Fibroblast of mammary gland (primary cell): ENCODE measurements at regions not wholly inside any gene's neighbourhood (a gene's known extent, or its start where the extent isn't known, plus 50 kb on each side); places are given as distances from the start of the nearest gene placed in this dataset.
A peak's percentile ranks its signal among the peaks of the same experiment; 100 is the strongest.

ENCODE experiments used
- DNase-seq: peaks from one replicate; pipeline ENCODE4 v3.0.0-alpha.2; 2010; ENCODE audit warnings: low read depth
- H3K4me3 ChIP-seq: 2 replicates; pipeline ENCODE4 v1.5.1; 2011; ENCODE audit warnings: low read depth, mild to moderate bottlenecking, low read length, moderate library complexity; ENCODE audit not compliant: control insufficient read depth
- TF ChIP-seq, protein P1 (sequence below): conservative IDR thresholded peaks from 2 replicates; pipeline ENCODE4 v1.5.1; 2011; ENCODE audit warnings: low read depth, low read length, inconsistent platforms; ENCODE audit not compliant: control insufficient read depth, insufficient read depth

GRCh38 chr9:80899208-80899607 is 790.1 kb downstream of the TLE1 start:
- TF ChIP-seq, protein P1, sequence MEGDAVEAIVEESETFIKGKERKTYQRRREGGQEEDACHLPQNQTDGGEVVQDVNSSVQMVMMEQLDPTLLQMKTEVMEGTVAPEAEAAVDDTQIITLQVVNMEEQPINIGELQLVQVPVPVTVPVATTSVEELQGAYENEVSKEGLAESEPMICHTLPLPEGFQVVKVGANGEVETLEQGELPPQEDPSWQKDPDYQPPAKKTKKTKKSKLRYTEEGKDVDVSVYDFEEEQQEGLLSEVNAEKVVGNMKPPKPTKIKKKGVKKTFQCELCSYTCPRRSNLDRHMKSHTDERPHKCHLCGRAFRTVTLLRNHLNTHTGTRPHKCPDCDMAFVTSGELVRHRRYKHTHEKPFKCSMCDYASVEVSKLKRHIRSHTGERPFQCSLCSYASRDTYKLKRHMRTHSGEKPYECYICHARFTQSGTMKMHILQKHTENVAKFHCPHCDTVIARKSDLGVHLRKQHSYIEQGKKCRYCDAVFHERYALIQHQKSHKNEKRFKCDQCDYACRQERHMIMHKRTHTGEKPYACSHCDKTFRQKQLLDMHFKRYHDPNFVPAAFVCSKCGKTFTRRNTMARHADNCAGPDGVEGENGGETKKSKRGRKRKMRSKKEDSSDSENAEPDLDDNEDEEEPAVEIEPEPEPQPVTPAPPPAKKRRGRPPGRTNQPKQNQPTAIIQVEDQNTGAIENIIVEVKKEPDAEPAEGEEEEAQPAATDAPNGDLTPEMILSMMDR = no peak
- H3K4me3 ChIP-seq = no peak overlapping the region
- DNase-seq = peak; percentile 24

- H3K4me3 ChIP-seq = no peak overlapping the region
- no peak for DNase-seq
- TF ChIP-seq, protein P1 = no peak
These were observed 796.2 kb downstream of the TLE1 start for GRCh38 chr9:80893190-80893589.

DNA sequence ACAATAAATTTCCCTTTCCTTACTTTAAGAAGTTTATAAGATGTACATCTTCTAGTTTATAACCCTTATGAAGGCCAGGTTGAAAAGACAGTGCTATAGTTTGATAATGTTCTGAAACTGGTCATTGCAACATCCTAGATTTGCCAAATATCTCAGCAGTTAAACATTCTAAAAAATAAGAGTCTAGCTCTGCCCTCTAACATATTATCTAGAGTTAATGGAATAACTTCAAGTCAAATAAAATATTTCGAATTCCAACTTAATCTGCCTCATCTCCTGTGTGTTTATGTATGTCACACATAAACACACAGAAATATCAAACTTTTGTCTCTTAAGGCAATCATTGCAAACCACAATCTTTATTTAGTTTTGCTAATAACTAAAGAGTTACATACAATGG is 796.6 kb downstream of the TLE1 start:
- no peak overlapping the region for H3K4me3 ChIP-seq
- DNase-seq = no peak
- TF ChIP-seq, protein P1 = no peak

DNA sequence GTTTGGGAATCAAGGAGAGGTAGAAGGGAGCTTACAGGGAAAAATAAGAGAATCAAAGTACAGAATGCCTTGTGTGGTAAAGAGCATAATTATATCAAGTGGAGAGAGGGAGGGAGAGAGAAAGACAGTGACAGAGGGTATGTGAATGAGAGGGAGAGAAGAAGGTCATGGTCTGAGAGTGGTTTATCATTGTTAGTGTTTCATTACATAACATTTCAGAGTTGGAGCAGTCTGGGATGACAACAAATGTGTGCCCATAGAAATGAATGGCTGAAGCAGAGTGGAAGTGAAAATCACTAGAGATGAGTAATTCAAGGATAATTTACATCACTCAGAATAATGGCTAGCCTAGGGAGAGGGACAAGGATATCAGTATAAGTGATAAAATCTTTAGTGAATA is 799.2 kb downstream of the TLE1 start:
- DNase-seq = no peak
- TF ChIP-seq, protein P1 = no peak
- H3K4me3 ChIP-seq = no peak overlapping the region

- TF ChIP-seq, protein P1 = peak; percentile 9
- no peak overlapping the region for H3K4me3 ChIP-seq
These were observed 803.5 kb downstream of the TLE1 start for GRCh38 chr9:80885894-80886293.

GRCh38 chr9:80883826-80884579 is 805.3 kb downstream of the TLE1 start:
- no peak overlapping the region for H3K4me3 ChIP-seq
- DNase-seq = no peak
- TF ChIP-seq, protein P1 = no peak

More at GRCh38 chr9:80885894-80886293, 803.5 kb downstream of the TLE1 start:
- DNase-seq = peak; percentile 19
